B cell (primary cell): ENCODE measurements at regions not wholly inside any gene's neighbourhood (a gene's known extent, or its start where the extent isn't known, plus 50 kb on each side); places are given as distances from the start of the nearest gene placed in this dataset.

Experiments
- CTCF ChIP-seq: fragments of 200-600 bp; IDR thresholded peaks from one replicate; pipeline ENCODE4 v1.8.0; 2022; ENCODE audit warnings: antibody characterized with exemption, mild to moderate bottlenecking
- EZH2 ChIP-seq: IDR thresholded peaks from 2 replicates; pipeline ENCODE4 v1.6.1; 2012; ENCODE audit warnings: borderline replicate concordance, low read depth, mild to moderate bottlenecking, moderate library complexity, low read length; ENCODE audit not compliant: insufficient read depth, poor library complexity, severe bottlenecking

GRCh38 chr12:33531261-33531660, 91.6 kb upstream of the SYT10 start:
- TF ChIP-seq CTCF (no peak), EZH2 (no peak)
